ENCODE measurements at regions not wholly inside any gene's neighbourhood (a gene's known extent, or its start where the extent isn't known, plus 50 kb on each side); places are given as distances from the start of the nearest gene placed in this dataset.
"Not testable (repeated sequence)": the region's sequence is repeated elsewhere in the genome, so short reads cannot be mapped to it uniquely, and the experiment has no call there.

GRCh38 chr4:56164907-56165306 lies 216.2 kb downstream of the CEP135 start:
- DNase-seq (ENCODE audit: low spot score): no peak
- in situ Hi-C loops (cut with HindIII; ENCODE audit: low sequenced_read_pairs): no loop called here

DNA sequence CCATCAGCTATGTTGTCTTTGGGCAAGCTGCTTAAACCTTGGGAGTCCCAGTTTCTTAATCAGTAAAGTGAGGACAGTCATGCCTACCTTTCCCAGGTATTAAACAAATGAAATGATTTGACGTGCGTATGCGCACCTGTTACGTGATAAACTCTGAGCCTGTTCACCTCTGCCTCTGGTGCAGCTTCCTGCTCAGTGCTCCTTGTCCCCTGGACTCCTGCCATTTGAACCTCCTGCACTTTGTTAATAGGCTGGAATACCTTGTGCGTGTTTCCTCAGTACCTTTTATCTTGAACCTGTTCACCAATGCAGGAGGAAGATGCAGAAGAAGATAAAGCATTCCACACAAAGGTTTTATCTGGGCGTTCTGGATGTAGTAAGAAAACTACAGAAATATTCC lies 211.9 kb downstream of the CEP135 start:
- in situ Hi-C loops (cut with HindIII; ENCODE audit: low sequenced_read_pairs): no loop called here
- DNase-seq (ENCODE audit: low spot score): no peak

GRCh38 chr4:56158483-56158882 lies 209.7 kb downstream of the CEP135 start:
- in situ Hi-C loops (cut with HindIII; ENCODE audit: low sequenced_read_pairs): no loop called here
- no peak for DNase-seq (ENCODE audit: low spot score)

- in situ Hi-C loops (cut with HindIII; ENCODE audit: low sequenced_read_pairs): no loop called here
- no peak for DNase-seq (ENCODE audit: low spot score)
Observed at GRCh38 chr4:56156141-56156540, 207.4 kb downstream of the CEP135 start.

- in situ Hi-C loops (cut with HindIII; ENCODE audit: low sequenced_read_pairs): no loop called here
- DNase-seq (ENCODE audit: low spot score): no peak
Observed at GRCh38 chr4:56155432-56155831, 206.7 kb downstream of the CEP135 start.

- DNase-seq (ENCODE audit: low spot score): no peak
- in situ Hi-C loops (cut with HindIII; ENCODE audit: low sequenced_read_pairs): no loop called here
Observed at GRCh38 chr4:56149591-56149990, 200.8 kb downstream of the CEP135 start.

GRCh38 chr4:56148428-56148827 lies 199.7 kb downstream of the CEP135 start:
- no peak for DNase-seq (ENCODE audit: low spot score)
- in situ Hi-C loops (cut with HindIII; ENCODE audit: low sequenced_read_pairs): no loop called here

GRCh38 chr4:56147371-56147770 lies 198.6 kb downstream of the CEP135 start:
- no peak for DNase-seq (ENCODE audit: low spot score)
- in situ Hi-C loops (cut with HindIII; ENCODE audit: low sequenced_read_pairs): no loop called here

- in situ Hi-C loops (cut with HindIII; ENCODE audit: low sequenced_read_pairs): no loop called here
Observed at GRCh38 chr4:56146956-56147355, 198.2 kb downstream of the CEP135 start.

GRCh38 chr4:56142088-56142487 lies 193.3 kb downstream of the CEP135 start:
- in situ Hi-C loops (cut with HindIII; ENCODE audit: low sequenced_read_pairs): no loop called here
- no peak for DNase-seq (ENCODE audit: low spot score)

More at GRCh38 chr4:56146956-56147355, 198.2 kb downstream of the CEP135 start:
- no peak for DNase-seq (ENCODE audit: low spot score)

DNA sequence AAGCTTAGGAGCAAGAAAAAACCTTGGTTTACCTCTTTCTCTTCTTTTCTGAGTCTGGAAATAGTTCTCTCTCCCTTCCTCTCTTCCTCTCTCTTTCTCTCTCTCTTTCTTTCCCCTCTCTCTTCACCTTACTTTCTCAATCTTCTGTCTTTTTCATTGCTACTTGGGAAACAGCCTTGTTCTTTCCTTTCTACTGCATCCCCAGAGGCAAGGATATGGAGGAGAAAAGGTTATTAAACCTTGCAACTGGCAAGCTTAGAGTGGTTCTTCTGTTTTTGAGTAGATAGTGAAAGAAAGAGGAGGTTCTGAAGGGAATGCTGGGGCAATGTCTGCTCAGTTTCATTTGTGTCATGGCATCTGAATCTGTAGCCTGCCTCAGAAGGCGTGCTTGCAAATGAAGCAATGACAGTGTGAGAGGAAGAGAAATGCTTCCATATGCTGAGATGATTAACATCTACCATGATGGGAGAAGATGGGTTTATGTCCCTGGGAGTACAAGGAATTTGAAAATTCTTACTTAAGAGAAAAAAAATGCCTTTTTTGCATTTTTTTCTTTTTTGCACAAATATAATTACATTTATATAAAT lies 190.6 kb downstream of the CEP135 start:
- in situ Hi-C loops (cut with HindIII; ENCODE audit: low sequenced_read_pairs): no loop called here
- DNase-seq (ENCODE audit: low spot score): no peak

DNA sequence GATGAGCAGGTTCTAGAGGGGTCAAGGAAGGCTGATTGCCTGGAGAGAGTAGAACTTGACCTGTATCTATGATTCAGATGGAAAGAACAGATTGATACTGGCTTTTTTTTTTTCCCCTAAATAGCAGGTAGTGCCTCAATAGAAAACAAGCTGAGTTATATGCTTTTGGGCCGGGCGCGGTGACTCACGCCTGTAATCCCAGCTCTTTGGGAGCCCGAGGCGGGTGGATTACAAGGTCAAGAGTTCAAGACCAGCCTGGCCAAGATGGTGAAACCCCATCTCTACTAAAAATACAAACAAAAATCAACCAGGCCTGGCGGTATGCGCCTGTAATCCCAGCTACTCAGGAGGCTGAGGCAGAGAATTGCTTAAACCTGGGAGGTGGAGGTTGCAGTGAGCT lies 186.1 kb downstream of the CEP135 start:
- in situ Hi-C loops (cut with HindIII; ENCODE audit: low sequenced_read_pairs): not testable (repeated sequence)

DNA sequence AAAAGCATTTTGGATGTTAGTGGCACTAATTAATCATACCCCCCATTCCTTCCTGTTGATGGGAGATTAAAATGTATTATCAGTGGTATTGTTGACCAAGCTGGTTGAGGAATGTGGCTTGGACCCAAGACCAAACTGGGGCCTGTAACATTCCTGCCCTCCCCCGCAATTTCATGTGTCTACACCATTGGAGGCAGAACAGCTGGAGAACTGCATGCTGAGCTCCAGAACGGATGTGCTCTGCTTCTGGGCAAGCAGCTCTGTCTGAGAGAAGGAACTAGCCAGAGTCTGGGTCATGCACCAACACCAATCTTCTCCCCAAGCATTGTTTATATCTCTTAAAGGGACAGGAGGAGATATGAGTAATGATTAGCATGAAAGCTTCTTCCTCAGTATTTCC lies 185.5 kb downstream of the CEP135 start:
- in situ Hi-C loops (cut with HindIII; ENCODE audit: low sequenced_read_pairs): no loop called here
- no peak for DNase-seq (ENCODE audit: low spot score)

More for the DNA sequence above, 186.1 kb downstream of the CEP135 start:
- DNase-seq (ENCODE audit: low spot score): not testable (repeated sequence)

GRCh38 chr4:56132835-56133234 lies 184.1 kb downstream of the CEP135 start:
- in situ Hi-C loops (cut with HindIII; ENCODE audit: low sequenced_read_pairs): no loop called here

GRCh38 chr4:56132188-56132587 lies 183.4 kb downstream of the CEP135 start:
- in situ Hi-C loops (cut with HindIII; ENCODE audit: low sequenced_read_pairs); DNase-seq (ENCODE audit: low spot score): not testable (repeated sequence)

More at GRCh38 chr4:56132835-56133234, 184.1 kb downstream of the CEP135 start:
- no peak for DNase-seq (ENCODE audit: low spot score)

GRCh38 chr4:56130606-56131155 lies 181.9 kb downstream of the CEP135 start:
- in situ Hi-C loops (cut with HindIII; ENCODE audit: low sequenced_read_pairs): no loop called here

DNA sequence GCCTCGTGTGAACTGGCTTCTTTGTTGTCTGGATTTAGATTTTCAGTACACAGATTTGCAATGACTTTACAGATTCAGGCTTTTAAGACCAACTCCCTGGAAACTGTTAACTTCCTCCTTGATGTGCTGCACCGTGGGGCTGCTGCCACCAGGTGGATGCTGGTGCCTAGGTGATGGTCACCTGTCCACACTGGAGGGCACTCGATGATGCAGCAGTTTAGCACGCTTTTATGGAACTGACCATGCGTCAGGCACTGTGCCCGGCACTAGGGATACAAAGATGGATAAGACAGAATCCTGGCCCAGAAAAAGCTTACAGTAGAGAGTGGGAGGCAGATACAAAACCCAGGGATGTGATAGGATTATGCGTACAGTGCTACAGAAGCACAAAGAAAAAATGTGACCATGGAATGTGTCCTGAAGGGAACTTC lies 180.7 kb downstream of the CEP135 start:
- in situ Hi-C loops (cut with HindIII; ENCODE audit: low sequenced_read_pairs): no loop called here
- no peak for DNase-seq (ENCODE audit: low spot score)

More at GRCh38 chr4:56130606-56131155, 181.9 kb downstream of the CEP135 start:
- no peak for DNase-seq (ENCODE audit: low spot score)

DNA sequence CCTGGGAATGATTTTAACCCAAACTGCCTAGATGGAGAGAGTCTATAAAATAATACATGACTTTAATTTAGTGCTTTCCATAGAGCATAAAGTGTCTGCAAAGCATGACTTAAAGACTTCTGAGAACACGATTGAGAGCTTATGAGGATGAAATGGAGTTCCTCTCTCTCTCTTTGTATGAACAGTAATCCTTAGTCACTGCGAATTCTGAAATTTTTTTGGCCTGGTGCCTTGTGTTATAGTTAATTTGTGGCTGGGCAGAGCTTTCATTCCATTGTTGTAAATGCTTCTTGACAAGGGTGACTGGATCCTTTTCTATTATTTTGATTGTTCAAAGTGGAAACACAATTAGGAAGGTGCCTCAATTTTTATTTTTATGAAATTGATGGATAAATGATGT lies 179.5 kb downstream of the CEP135 start:
- DNase-seq (ENCODE audit: low spot score): no peak
- in situ Hi-C loops (cut with HindIII; ENCODE audit: low sequenced_read_pairs): no loop called here

DNA sequence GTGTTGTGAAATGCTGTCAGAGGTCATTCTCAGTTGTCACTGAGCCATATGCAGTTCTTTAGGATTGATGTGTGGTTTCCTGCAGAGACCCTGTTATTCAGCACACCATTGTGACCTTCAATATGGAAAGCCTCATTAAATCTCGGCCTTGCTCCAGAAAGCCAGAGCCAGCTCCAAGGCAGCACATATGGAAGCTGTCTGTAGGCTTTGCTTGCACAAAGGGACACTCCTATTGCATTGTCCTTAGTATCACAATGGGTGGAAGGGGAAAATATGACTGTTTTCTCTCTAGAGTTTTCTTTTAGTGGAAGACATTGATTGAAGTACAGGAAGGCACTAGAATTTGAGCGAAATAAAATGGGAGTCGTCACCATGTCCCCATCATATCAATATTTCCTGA lies 179.0 kb downstream of the CEP135 start:
- in situ Hi-C loops (cut with HindIII; ENCODE audit: low sequenced_read_pairs): no loop called here
- DNase-seq (ENCODE audit: low spot score): no peak

GRCh38 chr4:56123547-56123946 lies 174.8 kb downstream of the CEP135 start:
- in situ Hi-C loops (cut with HindIII; ENCODE audit: low sequenced_read_pairs): no loop called here
- DNase-seq (ENCODE audit: low spot score): no peak

DNA sequence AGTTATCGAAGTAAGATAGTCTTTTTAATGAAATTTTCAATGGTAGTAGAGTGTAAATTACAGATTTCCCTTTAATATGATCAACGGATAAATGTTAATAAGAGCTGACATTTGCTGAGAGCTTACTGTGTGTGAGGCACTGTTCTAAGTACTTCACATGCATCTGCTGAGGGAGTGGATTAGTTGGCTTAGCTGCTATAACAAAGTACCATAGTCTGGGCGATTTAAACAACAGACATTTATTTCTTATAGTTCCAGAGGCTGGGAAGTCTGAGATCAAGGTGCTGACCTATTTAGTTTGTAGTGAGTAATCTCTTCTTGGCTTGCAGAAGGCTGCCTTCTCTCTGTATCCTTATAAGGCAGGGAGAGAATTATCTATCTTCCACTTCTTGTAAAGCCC lies 174.3 kb downstream of the CEP135 start:
- no peak for DNase-seq (ENCODE audit: low spot score)
- in situ Hi-C loops (cut with HindIII; ENCODE audit: low sequenced_read_pairs): no loop called here

All from G401 (cell line).